GM12875 (cell line): ENCODE measurements at regions not wholly inside any gene's neighbourhood (a gene's known extent, or its start where the extent isn't known, plus 50 kb on each side); places are given as distances from the start of the nearest gene placed in this dataset.

Experiments
- H3K4me3 ChIP-seq: one replicate; pipeline ENCODE4 v1.5.1; 2011; ENCODE audit warnings: low read depth, low read length, control low read depth
- TF ChIP-seq, protein P1 (sequence below): IDR thresholded peaks from 2 replicates; pipeline ENCODE4 v1.5.1; 2011; ENCODE audit warnings: low read depth, mild to moderate bottlenecking, control low read depth, inconsistent platforms, low read length, moderate library complexity, borderline replicate concordance; ENCODE audit not compliant: insufficient read depth

DNA sequence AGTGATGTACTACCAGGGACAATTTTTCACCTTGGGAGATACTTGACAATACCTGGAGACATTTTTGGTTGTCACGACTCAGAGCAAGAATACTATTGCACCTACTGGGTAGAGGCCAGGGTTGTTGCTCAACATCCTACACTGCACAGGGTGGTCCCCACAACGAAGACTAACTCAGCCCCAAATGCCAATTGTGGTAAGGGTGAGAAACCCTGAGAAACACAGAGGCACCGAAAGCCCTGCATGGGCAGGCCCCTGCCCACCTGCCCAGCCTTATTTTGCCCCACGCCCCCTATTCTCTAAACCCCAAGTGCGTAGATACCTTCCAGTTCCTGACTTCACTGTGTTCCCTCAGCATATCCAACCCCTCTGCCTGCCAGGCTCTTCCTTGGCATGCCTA is 163.1 kb upstream of the PKDCC start:
- TF ChIP-seq, protein P1, sequence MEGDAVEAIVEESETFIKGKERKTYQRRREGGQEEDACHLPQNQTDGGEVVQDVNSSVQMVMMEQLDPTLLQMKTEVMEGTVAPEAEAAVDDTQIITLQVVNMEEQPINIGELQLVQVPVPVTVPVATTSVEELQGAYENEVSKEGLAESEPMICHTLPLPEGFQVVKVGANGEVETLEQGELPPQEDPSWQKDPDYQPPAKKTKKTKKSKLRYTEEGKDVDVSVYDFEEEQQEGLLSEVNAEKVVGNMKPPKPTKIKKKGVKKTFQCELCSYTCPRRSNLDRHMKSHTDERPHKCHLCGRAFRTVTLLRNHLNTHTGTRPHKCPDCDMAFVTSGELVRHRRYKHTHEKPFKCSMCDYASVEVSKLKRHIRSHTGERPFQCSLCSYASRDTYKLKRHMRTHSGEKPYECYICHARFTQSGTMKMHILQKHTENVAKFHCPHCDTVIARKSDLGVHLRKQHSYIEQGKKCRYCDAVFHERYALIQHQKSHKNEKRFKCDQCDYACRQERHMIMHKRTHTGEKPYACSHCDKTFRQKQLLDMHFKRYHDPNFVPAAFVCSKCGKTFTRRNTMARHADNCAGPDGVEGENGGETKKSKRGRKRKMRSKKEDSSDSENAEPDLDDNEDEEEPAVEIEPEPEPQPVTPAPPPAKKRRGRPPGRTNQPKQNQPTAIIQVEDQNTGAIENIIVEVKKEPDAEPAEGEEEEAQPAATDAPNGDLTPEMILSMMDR: no peak

DNA sequence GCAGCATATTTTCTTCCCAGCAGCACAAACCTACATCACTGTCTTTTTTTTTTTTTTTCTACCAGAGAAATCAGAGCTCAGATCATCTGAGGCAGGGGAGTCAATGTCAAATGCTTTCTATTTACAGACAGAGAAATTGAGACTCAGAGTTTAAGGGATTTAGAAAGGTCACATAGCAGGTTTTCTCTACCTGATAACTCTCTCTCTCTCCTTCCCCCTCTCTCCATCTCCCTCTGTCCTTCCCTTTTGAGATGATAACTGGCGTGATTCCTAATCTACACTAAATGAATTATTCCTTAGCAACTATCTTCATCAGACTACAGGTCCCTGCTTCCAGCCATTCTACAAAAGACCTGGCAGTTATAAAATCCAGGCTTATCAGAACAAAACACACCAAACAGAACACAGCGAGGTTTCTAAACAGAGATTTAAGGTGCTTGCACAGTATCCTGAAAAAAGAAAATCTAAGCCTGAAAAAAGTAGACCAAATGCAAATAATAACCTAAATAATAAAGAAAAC is 161.6 kb upstream of the PKDCC start:
- TF ChIP-seq, protein P1: no peak
- no peak overlapping the region for H3K4me3 ChIP-seq

More for the DNA sequence above, 163.1 kb upstream of the PKDCC start:
- no peak overlapping the region for H3K4me3 ChIP-seq

DNA sequence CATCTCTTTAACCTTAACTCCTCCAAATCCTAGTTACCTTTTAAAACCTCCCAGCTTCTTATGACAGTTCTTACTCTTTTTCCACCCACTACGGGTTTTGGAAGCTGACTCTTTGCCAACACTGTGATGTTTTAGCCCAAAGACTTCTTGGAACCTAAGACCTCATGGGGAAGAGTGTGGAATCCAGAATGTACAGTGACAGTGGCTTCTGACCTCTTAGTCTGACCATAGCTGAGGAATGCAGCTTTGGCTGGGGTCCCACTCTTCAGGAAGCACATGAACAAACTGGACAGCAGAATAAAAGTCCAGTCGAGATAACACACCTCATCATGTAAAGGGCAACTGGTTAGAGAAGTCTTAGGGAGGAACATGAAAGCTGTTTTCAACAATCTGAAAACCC is 161.1 kb upstream of the PKDCC start:
- TF ChIP-seq, protein P1: no peak
- H3K4me3 ChIP-seq: no peak overlapping the region

DNA sequence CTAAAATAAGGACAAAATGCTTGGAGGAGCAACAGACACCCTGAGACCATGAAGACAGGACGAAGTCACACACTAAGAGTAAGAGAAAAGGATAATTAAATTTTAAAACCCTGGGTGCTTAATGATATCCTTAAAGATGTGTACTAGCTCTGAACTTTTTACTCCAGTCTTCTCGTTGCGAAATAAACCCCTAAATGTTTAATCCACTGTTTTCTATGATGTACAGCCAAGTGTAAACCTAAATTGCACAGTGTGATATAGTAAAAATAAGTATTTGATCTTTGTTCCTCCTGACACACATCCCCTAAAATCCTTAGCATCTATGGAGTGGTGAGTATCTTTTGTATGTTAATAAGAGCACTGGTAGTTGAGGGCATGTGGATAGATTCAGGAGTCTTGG is 157.5 kb upstream of the PKDCC start:
- TF ChIP-seq, protein P1: no peak
- H3K4me3 ChIP-seq: no peak overlapping the region

DNA sequence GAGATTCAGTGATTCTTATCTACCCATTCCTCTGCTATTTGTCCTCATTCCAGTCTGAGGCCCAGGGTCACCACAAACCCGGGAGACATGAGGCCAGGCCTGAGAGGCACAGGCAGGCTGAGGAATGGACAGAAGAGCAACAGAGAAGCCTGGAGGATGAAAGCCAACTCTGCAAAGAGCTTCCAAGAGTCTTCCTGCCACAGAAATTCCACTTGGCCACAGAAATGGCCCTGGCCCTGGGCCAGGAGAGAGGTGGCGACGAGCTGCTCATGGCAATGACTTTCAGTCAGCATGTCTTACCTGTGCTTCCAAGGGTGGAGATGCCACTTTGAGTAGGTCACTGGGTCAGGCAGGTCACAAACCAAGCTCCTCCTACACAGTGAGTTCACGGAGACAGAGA is 155.3 kb upstream of the PKDCC start:
- H3K4me3 ChIP-seq: no peak overlapping the region
- TF ChIP-seq, protein P1: no peak

DNA sequence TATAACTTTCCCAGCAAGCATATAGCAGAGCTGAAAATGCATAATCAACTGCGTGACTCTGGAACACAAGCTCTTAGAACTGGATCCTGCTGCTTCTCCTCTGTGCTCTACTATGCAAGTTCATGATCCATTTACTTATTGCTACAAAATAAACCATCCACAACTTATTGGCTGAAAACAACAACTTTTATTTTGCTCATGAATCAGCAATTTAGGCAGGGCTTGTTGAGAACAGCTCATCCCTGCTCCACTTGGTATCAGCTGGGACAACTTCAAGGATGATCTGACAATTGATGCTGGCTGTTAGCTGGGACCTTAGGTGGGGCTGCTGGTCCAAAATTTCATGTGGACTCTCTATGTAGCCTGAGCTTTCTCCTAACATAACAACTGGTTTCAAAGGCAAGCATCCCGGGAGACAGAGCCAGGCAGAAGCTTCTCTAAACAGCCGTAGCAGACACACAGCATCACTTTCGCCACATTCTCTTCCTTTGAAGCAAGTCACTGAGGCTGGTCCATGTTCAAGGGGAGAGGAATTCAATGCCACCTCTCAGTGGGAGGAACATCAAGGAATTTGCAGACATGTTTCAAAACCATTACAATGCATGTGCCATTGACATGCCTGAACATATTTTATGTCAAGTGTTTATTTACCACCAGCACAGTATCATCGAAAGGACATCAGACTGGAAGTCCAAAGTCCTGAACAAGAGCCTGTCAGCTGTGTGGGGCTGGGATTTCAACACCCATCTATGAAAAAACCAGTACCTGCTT is 153.1 kb upstream of the PKDCC start:
- TF ChIP-seq, protein P1: no peak
- no peak overlapping the region for H3K4me3 ChIP-seq

DNA sequence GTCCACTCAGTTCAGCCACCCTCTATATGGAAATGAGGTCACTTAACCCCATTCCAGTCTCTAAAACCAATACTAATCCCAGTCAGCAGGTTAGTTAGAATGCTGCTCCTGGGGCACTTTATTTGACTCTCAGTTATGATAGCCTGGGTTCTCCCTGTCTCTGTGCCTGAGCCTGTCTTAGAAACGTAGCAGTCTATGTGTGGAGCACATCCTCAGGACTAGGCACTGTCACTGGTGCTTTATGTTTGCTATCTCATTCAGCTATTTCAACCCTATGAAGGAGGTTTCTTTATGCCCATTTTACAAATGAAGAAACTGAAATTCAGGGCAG is 152.5 kb upstream of the PKDCC start:
- H3K4me3 ChIP-seq: no peak overlapping the region
- TF ChIP-seq, protein P1: no peak
